Activated naive CD8-positive, alpha-beta T cell treated with anti-CD3 and anti-CD28 coated beads, Interleukin-2, amount 10 ng/mL, durations not matched to agents 7 days and 5 days (primary cell): ENCODE measurements at regions not wholly inside any gene's neighbourhood (a gene's known extent, or its start where the extent isn't known, plus 50 kb on each side); places are given as distances from the start of the nearest gene placed in this dataset.
"Not testable (repeated sequence)": the region's sequence is repeated elsewhere in the genome, so short reads cannot be mapped to it uniquely, and the experiment has no call there.

Experiments used
- ATAC-seq: fragments of 150-1000 bp; cut with Tn5 transposase; one replicate; pipeline ENCODE4 v1.10.0; 2021; ENCODE audit warnings: low read depth, moderate library complexity
- POLR2A ChIA-PET: fragments of 350-600 bp; sonication (Branson Sonifier 250); formaldehyde crosslinking; loops from one replicate; lab custom pipeline; 2021; ENCODE audit warnings: antibody characterized with exemption; lab: Charles Lee
- DNase-seq: peaks from one replicate; pipeline ENCODE4 v3.0.0; 2021
- H3K27ac Mint-ChIP-seq: one replicate; pipeline ENCODE4 v1.8.0; 2022; ENCODE audit warnings: mild to moderate bottlenecking, mixed read lengths
- H3K27me3 Mint-ChIP-seq: one replicate; pipeline ENCODE4 v1.8.0; 2022; ENCODE audit warnings: mild to moderate bottlenecking, moderate library complexity, mixed read lengths
- H3K36me3 Mint-ChIP-seq: one replicate; pipeline ENCODE4 v1.8.0; 2021; ENCODE audit warnings: mild to moderate bottlenecking, mixed read lengths
- H3K4me1 Mint-ChIP-seq: one replicate; pipeline ENCODE4 v1.8.0; 2021; ENCODE audit warnings: mixed read lengths
- H3K4me3 Mint-ChIP-seq: one replicate; pipeline ENCODE4 v1.8.0; 2022; ENCODE audit warnings: mild to moderate bottlenecking, moderate library complexity, mixed read lengths
- H3K9me3 Mint-ChIP-seq: one replicate; pipeline ENCODE4 v1.8.0; 2021; ENCODE audit warnings: mixed read lengths

DNA sequence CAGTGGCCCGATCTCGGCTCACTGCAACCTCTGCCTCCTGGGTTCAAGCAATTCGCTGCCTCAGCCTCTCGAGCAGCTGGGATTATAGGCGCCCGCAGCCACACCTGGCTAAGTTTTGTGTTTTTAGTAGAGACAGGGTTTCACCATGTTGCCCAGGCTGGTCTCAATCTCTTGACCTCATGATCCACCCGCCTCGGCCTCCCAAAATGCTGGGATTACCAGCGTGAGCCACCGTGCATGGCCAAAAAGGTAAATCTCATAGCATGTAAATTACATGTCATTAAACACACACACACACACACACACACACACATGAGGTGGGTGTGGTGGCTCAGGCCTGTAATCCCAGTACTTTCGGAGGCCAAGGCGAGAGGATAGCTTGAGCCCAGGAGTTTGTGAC is 53.7 kb upstream of the SEPTIN5 start:
- H3K4me1 Mint-ChIP-seq, H3K27ac Mint-ChIP-seq, DNase-seq, POLR2A ChIA-PET, ATAC-seq, H3K4me3 Mint-ChIP-seq, H3K36me3 Mint-ChIP-seq, H3K27me3 Mint-ChIP-seq, H3K9me3 Mint-ChIP-seq: not testable (repeated sequence)

DNA sequence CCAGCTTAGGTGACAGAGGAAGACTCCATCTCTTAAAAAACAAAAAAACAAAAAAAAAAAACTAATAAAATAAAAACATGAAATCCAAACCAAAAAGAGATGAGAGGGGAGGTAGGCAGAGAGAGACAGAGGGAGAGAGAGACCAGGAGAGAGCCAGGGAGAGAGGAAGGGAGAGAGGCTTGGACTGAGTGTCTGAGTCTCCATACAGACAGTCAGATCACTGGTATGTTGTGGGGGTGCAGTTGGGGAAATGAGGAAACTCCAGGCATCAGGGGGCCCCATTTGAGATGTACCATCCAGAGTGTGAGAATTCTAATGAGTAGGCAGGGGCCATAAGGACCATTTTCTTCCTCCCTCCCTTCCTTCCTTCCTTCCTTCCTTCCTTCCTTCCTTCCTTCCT is 53.1 kb upstream of the SEPTIN5 start:
- peaks cover 9% of the 10 kb centered on the region for H3K27me3 Mint-ChIP-seq
- no peak overlapping the region for H3K27ac Mint-ChIP-seq
- no peak overlapping the region for H3K4me3 Mint-ChIP-seq
- ATAC-seq (no peak), DNase-seq (no peak)
- no peaks in the 10 kb centered on the region for H3K36me3 Mint-ChIP-seq
- peaks cover 2% of the 10 kb centered on the region for H3K4me1 Mint-ChIP-seq
- POLR2A ChIA-PET: no interaction called here
- H3K9me3 Mint-ChIP-seq: no peaks in the 10 kb centered on the region

DNA sequence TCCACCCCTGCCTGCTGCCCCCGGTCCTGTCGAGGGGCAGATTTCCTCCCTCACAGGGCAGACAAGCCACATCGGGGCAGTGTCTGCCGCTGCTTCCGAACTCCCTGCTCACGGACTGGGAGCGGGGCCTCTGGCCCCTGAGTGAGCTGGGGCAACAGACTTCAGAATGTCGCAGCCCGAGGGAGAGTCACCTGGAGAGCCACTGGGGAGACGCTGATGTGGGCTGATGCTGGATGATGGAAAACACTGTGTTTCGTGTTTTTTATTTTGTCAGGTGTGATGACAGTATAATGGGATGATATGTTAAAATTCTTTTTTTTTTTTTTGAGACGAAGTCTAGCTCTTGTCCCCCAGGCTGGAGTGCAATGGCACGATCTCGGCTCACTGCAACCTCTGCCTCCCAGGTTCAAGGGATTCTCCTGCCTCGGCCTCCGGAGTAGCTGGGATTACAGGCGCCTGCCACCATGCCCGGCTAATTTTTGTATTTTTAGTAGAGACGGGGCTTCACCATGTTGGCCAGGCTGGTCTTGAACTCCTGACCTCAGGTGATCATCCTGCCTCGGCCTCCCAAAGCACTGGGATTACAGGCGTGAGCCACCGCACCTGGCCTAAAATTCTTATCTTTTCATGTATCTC is 52.1 kb upstream of the SEPTIN5 start:
- H3K9me3 Mint-ChIP-seq, H3K36me3 Mint-ChIP-seq, DNase-seq, H3K27me3 Mint-ChIP-seq, H3K4me3 Mint-ChIP-seq, H3K4me1 Mint-ChIP-seq, H3K27ac Mint-ChIP-seq, POLR2A ChIA-PET, ATAC-seq: not testable (repeated sequence)

DNA sequence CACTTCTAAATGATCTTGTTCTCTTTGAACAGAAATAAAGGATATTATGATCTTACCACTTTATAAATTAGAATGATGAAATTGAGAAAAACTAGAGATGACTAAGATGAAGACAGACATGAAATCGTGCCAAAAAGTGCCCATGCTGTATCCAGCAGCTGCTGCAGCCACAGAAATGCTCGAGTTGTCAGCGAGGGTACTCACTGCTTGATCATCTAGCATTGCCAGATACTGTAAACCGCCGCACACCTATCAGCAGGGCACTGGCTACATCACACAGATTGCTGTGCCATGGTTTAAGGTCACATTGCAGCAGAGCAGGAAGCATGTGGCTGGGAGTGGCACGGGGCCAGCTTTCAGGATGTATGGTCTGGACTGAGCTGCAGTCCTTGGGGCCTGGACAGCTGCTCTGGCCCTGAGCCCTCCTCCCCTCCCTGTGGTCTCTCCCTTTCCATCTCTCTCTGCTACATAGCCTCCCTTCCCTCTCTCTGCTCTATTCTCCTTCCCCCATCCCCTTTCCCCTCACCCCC is 51.0 kb upstream of the SEPTIN5 start:
- Mint-ChIP-seq H3K9me3 (no peaks in the 10 kb centered on the region), H3K4me3 (no peak overlapping the region)

DNA sequence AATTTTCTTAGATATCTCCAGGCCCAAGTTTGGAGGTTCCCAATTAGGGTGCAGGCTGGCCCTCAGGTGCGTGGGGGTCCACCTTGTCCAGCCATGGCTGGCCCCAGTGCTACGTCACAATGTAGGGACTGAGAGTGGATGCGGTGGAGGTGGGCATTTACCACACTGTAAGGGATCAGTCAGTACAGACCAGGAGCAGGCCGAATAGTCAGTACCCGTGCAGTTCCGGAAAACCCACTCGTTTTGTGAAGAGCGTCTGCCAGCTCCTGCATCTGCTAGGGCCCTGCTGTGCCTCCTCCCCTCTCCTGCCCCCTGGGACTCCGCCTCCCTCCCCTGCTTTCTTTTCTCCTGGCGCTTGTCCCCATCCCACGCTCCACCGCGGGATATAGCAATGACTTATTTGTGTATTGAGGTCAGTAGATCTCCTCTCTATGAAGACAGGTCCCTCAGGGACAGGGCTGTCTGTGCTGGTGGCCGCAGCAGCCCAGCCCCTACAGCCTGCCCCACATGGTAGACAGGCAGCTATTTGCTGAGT is 50.4 kb upstream of the SEPTIN5 start:
- Mint-ChIP-seq H3K4me3 (no peak overlapping the region), H3K27me3 (peaks cover 11% of the 10 kb centered on the region), H3K9me3 (no peaks in the 10 kb centered on the region), H3K36me3 (no peaks in the 10 kb centered on the region), H3K4me1 (peaks cover 2% of the 10 kb centered on the region), H3K27ac (no peak overlapping the region)
- no peak for DNase-seq
- POLR2A ChIA-PET: no interaction called here
- ATAC-seq: no peak

More for the DNA sequence above, 51.0 kb upstream of the SEPTIN5 start:
- POLR2A ChIA-PET: no interaction called here
- no peaks in the 10 kb centered on the region for H3K36me3 Mint-ChIP-seq
- no peak overlapping the region for H3K27ac Mint-ChIP-seq
- H3K4me1 Mint-ChIP-seq: peaks cover 2% of the 10 kb centered on the region
- ATAC-seq (no peak), DNase-seq (no peak)
- peaks cover 9% of the 10 kb centered on the region for H3K27me3 Mint-ChIP-seq

DNA sequence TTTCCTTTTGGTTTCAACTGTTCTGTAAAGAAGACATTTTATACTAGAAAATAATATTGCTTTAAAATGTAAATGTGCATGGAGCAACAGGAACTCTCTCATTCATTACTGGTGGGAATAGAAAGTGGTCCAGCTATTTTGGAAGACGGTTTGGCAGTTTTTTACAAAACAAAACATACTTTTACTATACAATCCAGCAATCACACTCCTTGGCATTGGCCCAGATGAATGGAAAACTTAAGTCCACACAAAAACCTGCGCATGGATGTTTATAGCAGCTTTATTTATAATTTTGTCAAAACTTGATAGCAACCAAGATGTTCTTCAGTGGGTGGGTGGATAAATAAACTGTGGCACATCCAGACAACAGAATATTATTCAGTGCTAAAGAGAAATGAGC is 49.9 kb upstream of the SEPTIN5 start:
- POLR2A ChIA-PET: no interaction called here
- DNase-seq (no peak), ATAC-seq (no peak)
- Mint-ChIP-seq H3K4me1 (peaks cover 2% of the 10 kb centered on the region), H3K27me3 (peaks cover 11% of the 10 kb centered on the region), H3K4me3 (no peak overlapping the region), H3K27ac (no peak overlapping the region), H3K36me3 (no peaks in the 10 kb centered on the region), H3K9me3 (no peaks in the 10 kb centered on the region)
